Stimulated activated CD4-positive, alpha-beta T cell treated with anti-CD3 and anti-CD28 coated beads, Interleukin-12 subunit alpha, Interleukin-12 subunit beta, amount 100 ng/mL, for 48 hours (primary cell): ENCODE measurements at regions not wholly inside any gene's neighbourhood (a gene's known extent, or its start where the extent isn't known, plus 50 kb on each side); places are given as distances from the start of the nearest gene placed in this dataset.
"Not testable (repeated sequence)": the region's sequence is repeated elsewhere in the genome, so short reads cannot be mapped to it uniquely, and the experiment has no call there.

Experiments
- DNase-seq, 3 donors: peaks; one replicate each; pipeline ENCODE4 v3.0.0-alpha.2; 2020; ENCODE audit warnings: low read depth in 2 of 3, low spot score in 1 of 3

GRCh38 chr21:6554377-6554864 is 3967.0 kb upstream of the TPTE start:
- not testable (repeated sequence) for DNase-seq

- not testable (repeated sequence) for DNase-seq
Observed at GRCh38 chr21:6556516-6556915, 3964.9 kb upstream of the TPTE start.

- DNase-seq = not testable (repeated sequence)
Observed at GRCh38 chr21:6557415-6557814, 3964.0 kb upstream of the TPTE start.

GRCh38 chr21:6561168-6561567 is 3960.2 kb upstream of the TPTE start:
- not testable (repeated sequence) for DNase-seq

GRCh38 chr21:6561578-6561977 is 3959.8 kb upstream of the TPTE start:
- DNase-seq = not testable (repeated sequence)

- DNase-seq = not testable (repeated sequence)
Observed at GRCh38 chr21:6564543-6565166, 3956.7 kb upstream of the TPTE start.

- DNase-seq = peak in 2 of 3 donors; percentile 17 to 24
Observed at GRCh38 chr21:6565190-6566094, 3955.9 kb upstream of the TPTE start.

GRCh38 chr21:6567542-6567941 is 3953.8 kb upstream of the TPTE start:
- DNase-seq = not testable (repeated sequence)

GRCh38 chr21:6569152-6569551 is 3952.2 kb upstream of the TPTE start:
- DNase-seq = not testable (repeated sequence)

- not testable (repeated sequence) for DNase-seq
Observed at GRCh38 chr21:6569587-6570392, 3951.6 kb upstream of the TPTE start.

GRCh38 chr21:6570700-6571368 is 3950.5 kb upstream of the TPTE start:
- DNase-seq = not testable (repeated sequence)

- DNase-seq = not testable (repeated sequence)
Observed at GRCh38 chr21:6573576-6573975, 3947.8 kb upstream of the TPTE start.

GRCh38 chr21:6579801-6580200 is 3941.6 kb upstream of the TPTE start:
- not testable (repeated sequence) for DNase-seq
